Retinal pigment epithelial cell (primary cell): ENCODE measurements at regions not wholly inside any gene's neighbourhood (a gene's known extent, or its start where the extent isn't known, plus 50 kb on each side); places are given as distances from the start of the nearest gene placed in this dataset.
"Not testable (repeated sequence)": the region's sequence is repeated elsewhere in the genome, so short reads cannot be mapped to it uniquely, and the experiment has no call there.

Experiments used
- DNase-seq: peaks from one replicate; pipeline ENCODE4 v3.0.0-alpha.2; 2010; ENCODE audit warnings: low read depth
- H3K4me3 ChIP-seq: 2 replicates; pipeline ENCODE4 v1.5.1; 2011; ENCODE audit warnings: mild to moderate bottlenecking, low read length, control low read depth, moderate library complexity
- TF ChIP-seq, protein P1 (sequence below): conservative IDR thresholded peaks from 2 replicates; pipeline ENCODE4 v1.5.1; 2011; ENCODE audit warnings: low read depth, low read length, control low read depth, inconsistent platforms

DNA sequence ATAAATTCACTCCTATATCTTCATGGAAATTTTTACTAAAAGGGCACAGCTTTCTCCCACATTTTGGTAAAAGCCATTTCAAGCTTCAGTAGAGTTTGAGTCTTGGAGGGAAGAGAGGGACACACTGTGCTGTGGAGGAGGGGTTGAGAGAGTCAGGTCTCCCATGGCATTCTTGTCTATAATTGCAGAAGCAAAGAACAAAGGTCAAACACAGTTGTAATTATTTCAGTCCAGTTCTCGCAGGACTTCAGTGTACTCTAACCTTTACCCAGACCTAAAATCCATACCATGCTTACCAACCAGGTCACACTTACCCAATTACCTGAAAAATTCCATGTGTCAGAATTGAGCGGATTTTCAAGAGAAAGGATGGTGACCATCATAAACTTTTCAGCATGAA lies 298.4 kb downstream of the XPNPEP1 start:
- TF ChIP-seq, protein P1, sequence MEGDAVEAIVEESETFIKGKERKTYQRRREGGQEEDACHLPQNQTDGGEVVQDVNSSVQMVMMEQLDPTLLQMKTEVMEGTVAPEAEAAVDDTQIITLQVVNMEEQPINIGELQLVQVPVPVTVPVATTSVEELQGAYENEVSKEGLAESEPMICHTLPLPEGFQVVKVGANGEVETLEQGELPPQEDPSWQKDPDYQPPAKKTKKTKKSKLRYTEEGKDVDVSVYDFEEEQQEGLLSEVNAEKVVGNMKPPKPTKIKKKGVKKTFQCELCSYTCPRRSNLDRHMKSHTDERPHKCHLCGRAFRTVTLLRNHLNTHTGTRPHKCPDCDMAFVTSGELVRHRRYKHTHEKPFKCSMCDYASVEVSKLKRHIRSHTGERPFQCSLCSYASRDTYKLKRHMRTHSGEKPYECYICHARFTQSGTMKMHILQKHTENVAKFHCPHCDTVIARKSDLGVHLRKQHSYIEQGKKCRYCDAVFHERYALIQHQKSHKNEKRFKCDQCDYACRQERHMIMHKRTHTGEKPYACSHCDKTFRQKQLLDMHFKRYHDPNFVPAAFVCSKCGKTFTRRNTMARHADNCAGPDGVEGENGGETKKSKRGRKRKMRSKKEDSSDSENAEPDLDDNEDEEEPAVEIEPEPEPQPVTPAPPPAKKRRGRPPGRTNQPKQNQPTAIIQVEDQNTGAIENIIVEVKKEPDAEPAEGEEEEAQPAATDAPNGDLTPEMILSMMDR = no peak
- DNase-seq = no peak
- no peak overlapping the region for H3K4me3 ChIP-seq

- no peak for DNase-seq
- no peak overlapping the region for H3K4me3 ChIP-seq
- TF ChIP-seq, protein P1 = no peak
Observed at GRCh38 chr10:109622566-109622965, 300.7 kb downstream of the XPNPEP1 start.

GRCh38 chr10:109620396-109620795 lies 302.9 kb downstream of the XPNPEP1 start:
- DNase-seq = no peak
- no peak overlapping the region for H3K4me3 ChIP-seq
- TF ChIP-seq, protein P1 = no peak

DNA sequence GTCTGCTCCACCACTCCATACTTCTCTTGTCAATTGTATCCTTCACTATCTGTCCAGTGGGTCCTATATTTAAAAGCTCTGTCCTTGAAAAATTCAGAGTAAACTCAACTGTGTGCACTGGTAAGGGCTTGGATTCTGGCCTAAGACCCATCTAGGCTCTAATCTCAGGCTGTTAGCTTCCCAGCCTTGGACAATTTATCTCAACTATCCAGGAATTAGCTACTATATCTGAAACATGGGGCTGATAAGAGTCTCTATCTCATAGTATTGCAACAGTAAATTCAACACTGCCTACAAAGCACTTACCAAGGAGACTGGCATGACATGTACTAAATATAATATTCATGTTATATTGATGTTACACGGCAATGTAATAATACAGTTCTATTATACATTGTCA lies 303.4 kb downstream of the XPNPEP1 start:
- TF ChIP-seq, protein P1 = no peak
- DNase-seq = no peak
- no peak overlapping the region for H3K4me3 ChIP-seq

GRCh38 chr10:109618748-109619147 lies 304.6 kb downstream of the XPNPEP1 start:
- no peak overlapping the region for H3K4me3 ChIP-seq
- TF ChIP-seq, protein P1 = no peak
- no peak for DNase-seq

GRCh38 chr10:109618301-109618700 lies 305.0 kb downstream of the XPNPEP1 start:
- TF ChIP-seq, protein P1 = no peak
- DNase-seq = no peak
- no peak overlapping the region for H3K4me3 ChIP-seq

DNA sequence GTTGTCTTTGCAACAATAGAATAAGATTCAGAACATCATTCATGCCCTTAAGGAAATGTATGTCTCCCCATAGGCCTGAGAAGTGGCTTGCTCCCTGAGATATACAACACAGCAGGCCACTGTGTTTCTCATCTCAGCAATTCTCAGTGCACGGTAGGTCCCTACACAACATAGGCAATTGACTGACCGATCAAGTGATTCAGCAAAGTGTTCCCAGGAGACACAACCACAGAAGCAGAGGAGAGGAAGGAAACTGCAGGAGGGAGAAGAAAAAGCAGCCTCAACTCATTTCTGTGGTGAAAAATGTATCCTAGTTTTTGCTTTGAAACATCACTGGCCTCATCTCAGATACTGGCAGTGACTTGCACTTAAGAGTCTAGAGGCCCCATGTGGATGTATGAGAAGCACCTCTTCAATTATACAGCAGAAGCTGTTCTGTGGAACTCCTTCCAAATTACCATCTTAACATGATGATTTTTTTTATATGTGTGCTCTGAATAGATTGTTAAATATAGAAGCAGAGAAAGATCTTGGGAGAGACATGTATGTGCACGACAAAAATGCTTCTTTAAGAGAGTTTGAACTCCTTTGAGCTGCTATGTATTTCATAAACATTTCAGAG lies 306.8 kb downstream of the XPNPEP1 start:
- H3K4me3 ChIP-seq = no peak overlapping the region
- no peak for DNase-seq
- TF ChIP-seq, protein P1 = no peak

- not testable (repeated sequence) for DNase-seq, H3K4me3 ChIP-seq
Observed at GRCh38 chr10:109595356-109595755, 328.0 kb downstream of the XPNPEP1 start.
